Stimulated activated memory B cell treated with anti-CD40 and anti-IgM and Interleukin-4, amounts not matched to agents 10 μg/mL and 1 μg/mL and 100 μg/mL, for 72 hours (primary cell): ENCODE measurements at regions not wholly inside any gene's neighbourhood (a gene's known extent, or its start where the extent isn't known, plus 50 kb on each side); places are given as distances from the start of the nearest gene placed in this dataset.

ENCODE experiments used
- ATAC-seq: fragments of 150-1000 bp; cut with Tn5 transposase; 2 replicates; pipeline ENCODE4 v1.10.0; 2021
- H3K27ac Mint-ChIP-seq: one replicate; pipeline ENCODE4 v1.8.0; 2022; ENCODE audit warnings: mild to moderate bottlenecking, mixed read lengths
- H3K27me3 Mint-ChIP-seq: one replicate; pipeline ENCODE4 v1.8.0; 2022; ENCODE audit warnings: mixed read lengths
- H3K36me3 Mint-ChIP-seq: one replicate; pipeline ENCODE4 v1.8.0; 2022; ENCODE audit warnings: mixed read lengths
- H3K4me1 Mint-ChIP-seq: one replicate; pipeline ENCODE4 v1.8.0; 2022; ENCODE audit warnings: mixed read lengths
- H3K4me3 Mint-ChIP-seq: one replicate; pipeline ENCODE4 v1.8.0; 2022; ENCODE audit warnings: mild to moderate bottlenecking, moderate library complexity, mixed read lengths
- H3K9me3 Mint-ChIP-seq: one replicate; pipeline ENCODE4 v1.8.0; 2022; ENCODE audit warnings: mixed read lengths

DNA sequence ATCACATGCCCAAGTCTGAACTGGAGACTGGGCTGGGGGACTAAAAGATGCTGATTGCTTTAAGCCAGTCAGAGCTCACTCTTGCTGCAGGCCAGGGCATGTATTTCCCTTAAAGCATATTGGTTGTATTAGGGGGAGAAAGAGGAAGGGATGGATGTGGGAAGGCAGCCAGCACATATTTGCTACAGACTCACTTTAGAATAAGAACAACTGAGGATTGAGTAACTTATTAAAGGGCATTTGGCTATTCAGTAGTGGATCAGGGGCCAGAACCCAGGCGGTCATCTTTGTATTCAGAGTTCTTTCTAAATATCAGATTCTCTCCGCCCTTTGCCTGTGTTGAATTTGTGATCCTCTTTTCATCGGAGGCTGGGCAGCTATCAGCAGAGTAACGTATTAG, 231.7 kb downstream of the HAPSTR1 start:
- H3K27me3 Mint-ChIP-seq, result peaks cover 8% of the 10 kb centered on the region
- ATAC-seq, result no peak
- H3K36me3 Mint-ChIP-seq, result no peaks in the 10 kb centered on the region
- no peak overlapping the region for H3K4me3 Mint-ChIP-seq
- H3K9me3 Mint-ChIP-seq, result peaks cover 10% of the 10 kb centered on the region
- no peaks in the 10 kb centered on the region for H3K4me1 Mint-ChIP-seq
- no peak overlapping the region for H3K27ac Mint-ChIP-seq

DNA sequence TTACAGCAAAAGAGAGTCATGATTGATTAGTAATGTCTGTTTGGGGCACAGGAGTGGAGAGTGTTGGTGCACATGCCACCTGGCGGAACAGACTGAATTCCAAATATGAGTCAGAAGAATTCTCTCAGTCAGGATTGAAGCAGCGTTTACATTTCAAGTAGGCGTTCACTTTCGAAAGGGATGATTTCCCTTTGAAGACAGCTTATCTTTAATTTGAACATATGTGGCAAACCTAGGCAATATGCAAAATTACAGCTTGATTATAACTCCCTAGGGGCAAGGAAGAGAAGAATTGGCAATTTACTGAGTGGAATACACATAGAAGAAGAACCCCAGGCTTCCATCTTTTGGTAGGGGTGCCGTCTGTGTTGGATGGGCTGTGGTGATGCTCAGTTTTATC, 235.8 kb downstream of the HAPSTR1 start:
- H3K4me1 Mint-ChIP-seq, result no peaks in the 10 kb centered on the region
- H3K27me3 Mint-ChIP-seq, result peaks cover 16% of the 10 kb centered on the region
- no peak overlapping the region for H3K27ac Mint-ChIP-seq
- H3K36me3 Mint-ChIP-seq, result no peaks in the 10 kb centered on the region
- no peak for ATAC-seq
- H3K9me3 Mint-ChIP-seq, result peaks cover 3% of the 10 kb centered on the region
- H3K4me3 Mint-ChIP-seq, result no peak overlapping the region

DNA sequence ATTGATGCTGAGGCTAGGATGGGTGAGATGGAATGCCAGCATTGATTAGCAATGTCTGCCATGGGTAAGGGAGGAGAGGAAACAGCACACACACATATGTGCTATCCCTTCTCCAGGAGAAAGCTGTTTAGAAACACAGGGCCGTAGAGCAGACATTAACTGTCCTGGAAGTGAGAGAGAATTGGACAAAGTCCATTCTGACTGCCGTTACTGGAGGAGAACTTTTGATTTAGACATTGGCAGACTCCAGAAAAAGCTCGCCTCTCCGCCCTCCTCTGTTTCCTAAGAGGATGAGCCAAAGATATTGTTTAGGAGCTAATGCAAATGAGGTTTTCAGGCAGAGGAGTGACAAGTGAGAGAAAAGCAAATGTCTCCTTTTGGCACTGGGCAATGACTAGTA, 237.0 kb downstream of the HAPSTR1 start:
- no peak for ATAC-seq
- peaks cover 16% of the 10 kb centered on the region for H3K27me3 Mint-ChIP-seq
- H3K27ac Mint-ChIP-seq, result no peak overlapping the region
- H3K4me3 Mint-ChIP-seq, result no peak overlapping the region
- H3K9me3 Mint-ChIP-seq, result peaks cover 3% of the 10 kb centered on the region
- H3K36me3 Mint-ChIP-seq, result no peaks in the 10 kb centered on the region
- no peaks in the 10 kb centered on the region for H3K4me1 Mint-ChIP-seq

DNA sequence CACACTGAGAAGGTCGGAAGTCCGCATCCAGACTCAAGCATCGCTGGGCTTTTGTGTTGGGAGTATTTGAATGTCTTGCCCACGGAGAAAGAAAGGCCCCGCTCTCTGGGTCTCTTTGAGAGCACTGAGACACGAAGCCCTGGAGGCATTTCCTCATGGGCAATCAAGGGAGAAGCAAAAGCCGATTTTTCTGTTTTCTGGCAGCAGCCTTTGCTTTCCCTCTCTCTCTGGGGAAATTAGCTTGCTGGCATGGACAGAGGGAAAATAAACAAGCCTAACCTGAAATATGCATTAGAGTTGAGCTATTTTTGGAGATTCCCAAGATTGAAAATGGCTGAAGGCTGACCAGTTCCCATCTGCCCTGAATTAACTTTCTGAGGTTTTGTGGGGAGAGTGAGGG, 238.7 kb downstream of the HAPSTR1 start:
- ATAC-seq, result no peak
- Mint-ChIP-seq H3K36me3 (no peaks in the 10 kb centered on the region), H3K9me3 (peaks cover 3% of the 10 kb centered on the region), H3K4me1 (no peaks in the 10 kb centered on the region), H3K4me3 (no peak overlapping the region), H3K27ac (no peak overlapping the region), H3K27me3 (peaks cover 16% of the 10 kb centered on the region)

DNA sequence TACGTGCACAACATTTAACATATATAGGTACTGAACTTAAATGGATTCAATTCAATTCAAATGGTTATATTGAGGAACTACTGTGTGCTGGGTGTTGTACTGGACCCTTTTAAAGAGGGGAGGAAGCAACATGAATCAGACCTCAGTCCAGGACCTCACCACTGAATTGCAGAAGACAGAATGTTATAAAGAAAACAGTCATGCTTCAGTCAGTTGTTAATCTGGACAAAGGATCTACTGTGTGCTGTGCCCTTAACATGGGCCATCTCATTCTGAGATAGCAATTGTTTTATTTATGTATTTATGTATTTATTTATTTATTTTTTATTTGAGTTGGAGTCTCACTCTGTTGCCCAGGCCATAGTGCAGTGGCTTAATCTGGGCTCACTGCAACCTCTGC, 240.1 kb downstream of the HAPSTR1 start:
- Mint-ChIP-seq H3K36me3 (no peaks in the 10 kb centered on the region), H3K27ac (no peak overlapping the region), H3K27me3 (peaks cover 8% of the 10 kb centered on the region), H3K4me1 (no peaks in the 10 kb centered on the region), H3K9me3 (peaks cover 3% of the 10 kb centered on the region), H3K4me3 (no peak overlapping the region)
- ATAC-seq, result no peak

DNA sequence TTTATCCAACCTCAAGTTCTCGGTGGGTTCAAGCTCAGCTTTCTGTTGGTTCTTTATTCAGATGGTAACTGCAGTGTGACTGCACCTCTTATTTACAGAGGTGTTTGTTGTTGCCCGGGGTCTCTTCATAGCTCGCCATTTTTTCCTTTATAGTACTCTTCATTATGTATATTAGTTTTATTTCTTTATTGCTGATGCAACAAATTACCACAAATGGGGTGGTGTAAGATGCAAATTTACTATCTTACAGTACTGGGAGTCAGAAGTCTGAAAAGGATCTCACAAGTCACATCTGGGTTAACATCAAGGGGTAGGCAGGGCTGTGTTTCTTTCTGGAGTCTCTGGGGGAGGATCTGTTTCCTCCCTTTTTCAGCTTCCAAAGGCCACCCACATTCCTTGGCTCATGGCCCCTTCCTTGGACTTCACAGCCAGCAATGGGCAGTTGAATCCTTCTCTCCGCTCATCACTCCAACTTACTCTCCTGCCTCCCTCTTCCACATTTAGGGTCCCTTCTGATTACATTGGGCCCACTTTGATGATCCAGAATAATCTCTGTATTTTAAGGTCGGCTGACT, 241.2 kb downstream of the HAPSTR1 start:
- no peaks in the 10 kb centered on the region for H3K36me3 Mint-ChIP-seq

DNA sequence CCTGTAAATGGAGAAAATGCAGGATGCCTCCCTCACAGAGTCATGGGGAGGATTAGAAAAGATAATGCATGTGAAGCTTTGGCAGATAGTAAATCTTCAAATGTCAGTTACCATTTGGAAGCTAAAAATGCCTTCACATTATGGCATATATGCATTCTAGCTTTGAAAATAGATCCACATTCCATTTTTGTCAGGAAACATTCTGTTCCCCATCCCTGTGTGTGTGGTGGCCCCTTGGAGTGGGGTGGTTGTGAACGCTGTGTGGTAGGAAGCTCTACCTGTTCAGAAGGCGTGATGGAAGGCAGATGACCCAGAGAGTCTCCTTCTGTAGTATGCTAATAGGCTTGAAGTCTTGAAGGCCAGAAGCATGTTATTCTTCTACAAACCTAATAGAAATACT, 242.0 kb downstream of the HAPSTR1 start:
- Mint-ChIP-seq H3K9me3 (no peaks in the 10 kb centered on the region), H3K36me3 (no peaks in the 10 kb centered on the region), H3K27ac (no peak overlapping the region), H3K4me1 (no peaks in the 10 kb centered on the region), H3K27me3 (peaks cover 8% of the 10 kb centered on the region), H3K4me3 (no peak overlapping the region)
- ATAC-seq, result no peak

More for the DNA sequence above, 241.2 kb downstream of the HAPSTR1 start:
- Mint-ChIP-seq H3K9me3 (no peaks in the 10 kb centered on the region), H3K4me3 (no peak overlapping the region), H3K27ac (no peak overlapping the region), H3K27me3 (peaks cover 8% of the 10 kb centered on the region), H3K4me1 (no peaks in the 10 kb centered on the region)
- no peak for ATAC-seq

DNA sequence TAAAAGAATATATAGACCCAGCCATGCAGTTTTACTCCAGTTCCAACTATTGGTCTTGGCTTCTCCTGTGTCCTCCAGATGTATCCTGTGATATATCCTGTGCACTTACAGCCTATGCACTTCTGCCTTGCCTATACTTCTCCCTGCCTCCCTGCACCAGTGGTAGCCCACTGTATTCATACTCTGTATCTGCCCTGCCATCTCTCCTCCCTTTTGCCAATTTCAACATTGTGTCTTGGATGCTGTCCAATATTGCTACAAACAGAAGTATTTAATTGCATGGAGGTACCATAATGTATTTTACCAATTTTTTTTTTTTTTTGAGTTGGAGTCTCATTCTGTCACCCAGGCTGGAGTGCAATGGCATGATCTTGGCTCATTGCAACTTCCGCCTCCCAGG, 242.7 kb downstream of the HAPSTR1 start:
- no peak for ATAC-seq
- Mint-ChIP-seq H3K36me3 (no peaks in the 10 kb centered on the region), H3K4me3 (no peak overlapping the region), H3K27me3 (peaks cover 8% of the 10 kb centered on the region), H3K9me3 (no peaks in the 10 kb centered on the region), H3K27ac (no peak overlapping the region), H3K4me1 (no peaks in the 10 kb centered on the region)

DNA sequence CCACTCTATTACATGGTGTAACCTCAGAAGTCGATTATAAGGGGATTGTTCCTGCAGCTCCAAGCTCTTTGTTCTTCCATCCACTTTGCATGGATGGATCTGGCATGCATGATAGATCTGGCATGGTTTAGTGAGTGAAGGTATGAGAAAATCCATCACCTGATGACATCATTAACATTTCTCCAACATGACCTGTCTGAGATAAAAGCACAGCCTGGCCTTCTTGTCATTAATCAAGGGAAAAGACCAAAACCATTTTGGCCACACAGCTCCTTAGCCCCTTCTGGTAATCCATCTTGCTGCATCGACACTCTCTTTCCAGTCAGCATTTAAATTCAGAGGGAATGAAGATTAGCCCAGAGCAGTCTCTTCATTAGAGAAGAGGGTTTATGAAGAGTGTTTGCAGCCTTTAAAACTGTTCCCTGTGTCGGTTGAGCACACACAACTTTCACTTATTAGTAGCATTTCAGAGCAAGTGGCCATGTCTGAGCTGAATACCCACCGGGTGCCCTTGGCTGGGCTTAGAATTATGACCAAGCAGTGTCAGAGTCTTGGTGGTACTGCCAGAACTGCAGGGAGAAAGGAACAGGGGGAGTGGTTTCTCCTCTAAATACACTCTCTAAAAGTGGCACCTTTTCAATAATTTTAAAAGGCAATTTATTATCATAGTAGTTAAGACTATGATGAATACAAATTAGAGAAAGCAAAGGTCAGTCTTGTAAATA, 246.0 kb downstream of the HAPSTR1 start:
- ATAC-seq, result no peak
- Mint-ChIP-seq H3K4me1 (no peaks in the 10 kb centered on the region), H3K27me3 (no peaks in the 10 kb centered on the region), H3K27ac (no peak overlapping the region), H3K4me3 (no peak overlapping the region), H3K36me3 (no peaks in the 10 kb centered on the region), H3K9me3 (no peaks in the 10 kb centered on the region)

DNA sequence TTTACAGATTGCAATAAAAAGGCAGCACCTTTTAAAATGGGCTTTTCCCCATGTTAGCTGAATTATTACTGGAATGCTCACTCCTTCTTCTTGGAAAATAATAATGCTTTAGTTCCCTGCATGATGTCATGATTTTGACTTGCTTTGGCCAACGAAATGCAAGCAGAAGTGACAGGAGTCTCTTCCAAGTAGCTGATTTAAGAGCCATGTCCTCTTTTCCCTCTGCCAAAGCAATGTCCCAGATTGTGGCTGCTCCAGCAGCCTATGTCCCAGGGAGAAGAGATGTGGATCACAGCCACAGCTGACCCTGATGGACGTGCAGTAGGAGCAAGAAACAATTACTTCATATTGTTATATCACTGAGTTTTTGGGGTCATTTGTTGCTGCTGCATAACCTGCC, 246.6 kb downstream of the HAPSTR1 start:
- Mint-ChIP-seq H3K27me3 (no peaks in the 10 kb centered on the region), H3K4me3 (no peak overlapping the region), H3K27ac (no peak overlapping the region), H3K9me3 (no peaks in the 10 kb centered on the region), H3K4me1 (no peaks in the 10 kb centered on the region), H3K36me3 (no peaks in the 10 kb centered on the region)
- no peak for ATAC-seq

DNA sequence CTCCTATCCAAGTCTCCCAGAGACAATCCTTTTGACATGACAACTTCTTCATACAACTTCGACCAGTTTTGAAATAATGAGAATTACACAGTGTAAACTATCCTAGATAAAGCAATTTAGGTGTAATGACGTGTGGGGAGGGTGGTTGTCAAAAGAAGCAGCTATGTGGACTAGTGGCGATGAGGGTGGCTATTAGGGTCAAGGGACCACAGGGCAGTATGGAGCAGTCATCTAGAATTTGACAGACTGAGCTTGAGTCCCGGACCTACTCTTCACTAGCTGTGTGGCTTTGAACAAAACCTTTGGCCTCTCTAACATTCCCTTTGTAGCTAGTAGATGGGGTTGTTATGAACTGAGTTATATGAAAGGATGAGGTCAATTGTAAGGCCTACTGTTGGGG, 247.1 kb downstream of the HAPSTR1 start:
- Mint-ChIP-seq H3K4me1 (no peaks in the 10 kb centered on the region), H3K9me3 (no peaks in the 10 kb centered on the region), H3K36me3 (no peaks in the 10 kb centered on the region), H3K27ac (no peak overlapping the region), H3K27me3 (no peaks in the 10 kb centered on the region), H3K4me3 (no peak overlapping the region)
- ATAC-seq, result no peak

DNA sequence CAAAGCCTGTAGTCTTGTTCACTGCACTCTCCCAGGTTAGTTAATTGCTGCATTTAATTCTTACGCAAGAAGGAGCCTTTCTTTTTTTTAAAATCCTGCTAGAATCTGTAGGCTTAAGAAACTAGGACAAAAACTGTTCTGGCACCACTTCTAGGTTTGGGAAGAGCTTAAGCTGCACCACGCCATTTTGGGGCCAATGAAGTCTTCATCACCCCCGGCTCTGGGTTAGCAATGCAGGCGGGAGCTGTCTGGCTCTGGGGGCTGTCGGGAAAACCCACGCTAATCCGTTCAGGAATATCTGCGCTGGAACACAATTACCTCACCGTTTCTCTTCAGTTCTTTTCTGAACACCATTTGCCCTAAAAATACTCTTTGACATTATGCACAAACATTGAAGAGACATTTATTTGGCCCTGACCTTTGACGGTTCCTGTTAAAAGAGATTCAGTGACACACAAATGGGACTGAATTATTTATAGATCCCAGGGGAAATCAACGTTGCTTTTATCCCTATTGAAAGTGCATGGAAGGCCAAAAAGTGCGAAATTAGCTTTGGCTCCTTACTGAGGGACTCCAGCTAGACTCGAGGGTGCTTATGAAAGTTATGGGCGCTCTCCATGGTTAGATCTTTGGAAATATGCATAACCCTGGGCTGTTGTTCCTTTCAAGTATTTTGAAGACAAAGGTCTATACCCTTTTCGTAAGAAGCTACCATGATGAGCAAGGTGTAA, 249.2 kb downstream of the HAPSTR1 start:
- Mint-ChIP-seq H3K9me3 (no peaks in the 10 kb centered on the region), H3K4me1 (no peaks in the 10 kb centered on the region), H3K36me3 (no peaks in the 10 kb centered on the region), H3K4me3 (no peak overlapping the region), H3K27ac (no peak overlapping the region), H3K27me3 (no peaks in the 10 kb centered on the region)
- ATAC-seq, result no peak

DNA sequence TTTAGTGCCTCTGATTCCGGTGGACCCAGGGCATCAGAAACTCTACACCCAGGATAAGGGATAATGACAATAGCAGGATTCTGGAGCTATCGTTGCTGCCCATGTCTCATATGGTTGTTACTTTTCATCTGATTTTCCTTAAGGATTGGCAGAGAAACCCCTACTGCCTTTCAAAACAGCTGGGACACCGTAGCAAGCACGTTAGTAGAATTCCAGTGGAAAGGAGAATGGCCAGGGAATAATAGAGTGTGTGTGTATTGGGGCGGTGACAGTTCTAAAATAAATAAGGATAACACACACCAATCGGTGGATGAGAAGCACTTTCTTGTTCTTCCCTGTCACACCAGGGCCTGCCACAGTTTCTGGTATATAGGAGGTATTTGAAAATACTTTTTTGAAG, 251.8 kb downstream of the HAPSTR1 start:
- Mint-ChIP-seq H3K27ac (no peak overlapping the region), H3K9me3 (no peaks in the 10 kb centered on the region), H3K4me3 (no peak overlapping the region), H3K27me3 (no peaks in the 10 kb centered on the region), H3K36me3 (no peaks in the 10 kb centered on the region), H3K4me1 (no peaks in the 10 kb centered on the region)
- no peak for ATAC-seq

DNA sequence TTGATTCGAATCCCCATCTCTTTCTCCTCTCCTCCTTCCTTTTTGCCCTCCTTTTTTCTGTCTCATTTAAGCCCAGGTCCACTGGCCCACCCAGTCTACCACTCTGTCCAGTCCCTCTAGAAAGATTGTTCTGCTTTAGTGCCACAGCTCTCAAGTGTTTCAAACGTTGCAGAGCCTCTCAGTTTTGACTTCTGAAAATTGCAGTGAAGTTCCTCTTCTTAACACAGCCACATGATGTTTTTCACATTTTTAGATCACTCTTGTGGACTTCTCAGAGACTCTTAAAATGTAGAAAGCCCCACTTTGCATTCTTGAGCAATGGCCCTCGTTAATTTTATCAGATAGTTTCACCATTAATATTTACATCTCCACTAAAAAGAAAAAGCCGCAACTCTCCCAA, 253.1 kb downstream of the HAPSTR1 start:
- no peak for ATAC-seq
- peaks cover 7% of the 10 kb centered on the region for H3K9me3 Mint-ChIP-seq
- H3K27me3 Mint-ChIP-seq, result no peaks in the 10 kb centered on the region
- H3K4me3 Mint-ChIP-seq, result no peak overlapping the region
- no peaks in the 10 kb centered on the region for H3K36me3 Mint-ChIP-seq
- no peaks in the 10 kb centered on the region for H3K4me1 Mint-ChIP-seq
- no peak overlapping the region for H3K27ac Mint-ChIP-seq

DNA sequence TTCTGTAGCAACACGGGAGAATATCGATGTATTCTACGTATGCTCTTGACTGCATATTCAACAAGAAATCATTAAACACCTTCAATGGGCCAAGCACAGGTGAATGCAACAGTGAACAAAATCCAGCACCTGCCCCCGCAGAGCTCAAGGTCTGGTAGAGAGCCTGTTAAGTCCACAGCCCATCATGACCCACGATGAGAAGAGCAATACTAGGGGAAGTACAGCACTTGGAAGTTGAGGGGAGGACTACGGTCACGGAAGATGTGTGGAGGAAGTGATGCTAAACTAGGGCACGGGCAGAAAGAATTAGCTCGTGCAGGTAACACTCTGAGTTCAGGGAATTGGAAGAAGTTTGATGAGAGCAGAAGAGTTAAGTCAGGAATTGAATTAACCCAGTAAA, 253.6 kb downstream of the HAPSTR1 start:
- H3K36me3 Mint-ChIP-seq, result no peaks in the 10 kb centered on the region
- H3K27ac Mint-ChIP-seq, result no peak overlapping the region
- H3K27me3 Mint-ChIP-seq, result no peaks in the 10 kb centered on the region
- no peak overlapping the region for H3K4me3 Mint-ChIP-seq
- ATAC-seq, result no peak
- peaks cover 8% of the 10 kb centered on the region for H3K9me3 Mint-ChIP-seq
- H3K4me1 Mint-ChIP-seq, result no peaks in the 10 kb centered on the region

DNA sequence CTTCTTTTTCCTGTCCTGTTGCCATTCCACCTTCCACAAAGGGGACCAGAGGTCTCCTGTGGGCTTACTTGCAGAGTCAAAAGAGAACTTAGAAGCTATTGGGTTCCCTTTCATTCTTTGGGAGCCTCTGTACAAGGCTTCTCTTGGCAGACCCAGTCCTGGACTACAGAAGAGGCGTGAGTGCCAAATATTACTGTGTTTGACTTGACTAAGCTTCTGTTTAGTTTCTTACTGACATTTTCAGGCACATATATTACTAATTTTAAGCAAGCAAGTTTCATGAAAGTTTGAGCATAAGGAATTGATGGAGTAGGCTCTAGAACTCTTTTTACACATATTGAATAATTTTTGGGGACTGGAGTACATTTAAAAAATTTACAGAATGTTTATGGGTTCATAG, 254.4 kb downstream of the HAPSTR1 start:
- no peak for ATAC-seq
- Mint-ChIP-seq H3K36me3 (no peaks in the 10 kb centered on the region), H3K4me1 (no peaks in the 10 kb centered on the region)

More for the DNA sequence above, 254.4 kb downstream of the HAPSTR1 start:
- H3K27me3 Mint-ChIP-seq, result no peaks in the 10 kb centered on the region
- H3K27ac Mint-ChIP-seq, result no peak overlapping the region
- no peak overlapping the region for H3K4me3 Mint-ChIP-seq
- H3K9me3 Mint-ChIP-seq, result peaks cover 8% of the 10 kb centered on the region
